Psoas muscle (tissue), 7 donors: ENCODE measurements at regions not wholly inside any gene's neighbourhood (a gene's known extent, or its start where the extent isn't known, plus 50 kb on each side); places are given as distances from the start of the nearest gene placed in this dataset.
A peak's percentile ranks its signal among the peaks of the same experiment; 100 is the strongest.

Experiments used
- ATAC-seq, 4 donors: fragments of 200-7000 bp; cut with Tn5 transposase; one replicate each; pipeline ENCODE4 v1.9.1; 2020; ENCODE audit warnings: moderate library complexity in 3 of 4, mild to moderate bottlenecking in 2 of 4
- DNase-seq, 2 donors: peaks; one replicate each; pipeline ENCODE4 v3.0.0-alpha.2; 2020
- H3K27ac ChIP-seq: fragments of 200-600 bp; one replicate; pipeline ENCODE4 v1.8.0; 2022
- H3K27me3 ChIP-seq, 3 donors: fragments of 200-600 bp in 1 of 3; one replicate each; pipeline versions ENCODE4 v1.6.1 to v1.8.0; 2013 to 2022; ENCODE audit warnings: low read length in 2 of 3, mild to moderate bottlenecking in 2 of 3, moderate library complexity in 1 of 3; ENCODE audit not compliant: insufficient read depth in 3 of 3
- H3K36me3 ChIP-seq, 2 donors: fragments of 200-600 bp in 1 of 2; one replicate each; pipeline versions ENCODE4 v1.6.1 to v1.8.0; 2013 to 2022; ENCODE audit warnings: low read depth in 1 of 2, mild to moderate bottlenecking in 1 of 2, moderate library complexity in 1 of 2; ENCODE audit not compliant: insufficient read depth in 1 of 2
- H3K4me1 ChIP-seq: fragments of 200-600 bp; one replicate; pipeline ENCODE4 v1.8.0; 2022
- H3K4me3 ChIP-seq: fragments of 200-600 bp; one replicate; pipeline ENCODE4 v1.8.0; 2022; ENCODE audit warnings: mild to moderate bottlenecking
- H3K9me3 ChIP-seq: fragments of 200-600 bp; one replicate; pipeline ENCODE4 v1.8.0; 2022
- WGBS, 3 donors: extraction: QIAGEN DNeasy Blood & Tissue Kit; methylation state at CpG; one replicate each; pipeline versions ENCODE4 v1.1.6 to v1.1.7; 2013; 5-methylcytosine and 5-hydroxymethylcytosine counted together
- intact Hi-C, 2 donors: fragments of 100-400 bp; cut with DNase I; formaldehyde crosslinking; loops; one replicate each; pipeline versions ENCODE4 v1.11.0 to v1.14.2; 2022
- TF ChIP-seq, protein P1 (sequence below): fragments of 200-600 bp; IDR thresholded peaks from one replicate; pipeline ENCODE4 v1.8.0; 2022; ENCODE audit warnings: antibody characterized with exemption
- donor health status: healthy with polysubstance abuse.
- donor health status: DM: no; HTN: no; CAD: no; lungs with moderate emphysema.
- donor health status: Bipolar disorder and iron deficiency.
- donor health status: healthy.
- donor health status: DM: yes; HTN: yes; CAD: no.
- donor health status: DM: no; HTN: no; CAD: no.
- donor health status: DM: yes; HTN: yes; CAD: no.

GRCh38 chrX:95325185-95325584, 1359.5 kb upstream of the DIAPH2 start:
- WGBS, 3 donors, result 35 to 63% (median 56%) methylated on average over 2 of the region's 2 CpGs
- Histone ChIP-seq H3K27me3 (no peaks in the 10 kb centered on the region), H3K36me3 (no peaks in the 10 kb centered on the region), H3K27ac (no peak overlapping the region), H3K4me3 (no peak overlapping the region), H3K4me1 (no peaks in the 10 kb centered on the region), H3K9me3 (no peaks in the 10 kb centered on the region)
- TF ChIP-seq, protein P1, sequence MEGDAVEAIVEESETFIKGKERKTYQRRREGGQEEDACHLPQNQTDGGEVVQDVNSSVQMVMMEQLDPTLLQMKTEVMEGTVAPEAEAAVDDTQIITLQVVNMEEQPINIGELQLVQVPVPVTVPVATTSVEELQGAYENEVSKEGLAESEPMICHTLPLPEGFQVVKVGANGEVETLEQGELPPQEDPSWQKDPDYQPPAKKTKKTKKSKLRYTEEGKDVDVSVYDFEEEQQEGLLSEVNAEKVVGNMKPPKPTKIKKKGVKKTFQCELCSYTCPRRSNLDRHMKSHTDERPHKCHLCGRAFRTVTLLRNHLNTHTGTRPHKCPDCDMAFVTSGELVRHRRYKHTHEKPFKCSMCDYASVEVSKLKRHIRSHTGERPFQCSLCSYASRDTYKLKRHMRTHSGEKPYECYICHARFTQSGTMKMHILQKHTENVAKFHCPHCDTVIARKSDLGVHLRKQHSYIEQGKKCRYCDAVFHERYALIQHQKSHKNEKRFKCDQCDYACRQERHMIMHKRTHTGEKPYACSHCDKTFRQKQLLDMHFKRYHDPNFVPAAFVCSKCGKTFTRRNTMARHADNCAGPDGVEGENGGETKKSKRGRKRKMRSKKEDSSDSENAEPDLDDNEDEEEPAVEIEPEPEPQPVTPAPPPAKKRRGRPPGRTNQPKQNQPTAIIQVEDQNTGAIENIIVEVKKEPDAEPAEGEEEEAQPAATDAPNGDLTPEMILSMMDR, result no peak
- DNase-seq (no peak), ATAC-seq (no peak)
- intact Hi-C loops, result no loop called here

DNA sequence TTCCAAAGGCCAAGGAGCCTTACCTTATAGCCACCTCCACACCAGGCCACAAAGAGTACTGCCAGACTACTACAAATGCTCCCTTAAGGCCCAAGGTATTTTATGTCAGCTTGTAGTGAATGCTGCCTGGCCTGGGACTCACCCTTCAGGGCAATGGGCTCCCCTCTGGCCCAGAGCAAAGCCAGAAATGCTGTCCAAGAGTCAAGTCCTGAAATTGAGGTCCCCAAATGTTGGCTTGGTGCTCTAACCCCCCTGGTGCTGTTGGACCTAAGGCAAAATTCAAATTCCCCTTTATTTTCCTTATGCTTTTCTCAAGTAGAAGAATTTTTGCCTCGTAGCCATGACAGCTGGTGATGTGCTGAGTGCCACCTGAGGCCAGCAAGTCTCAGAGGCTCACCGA, 1354.3 kb upstream of the DIAPH2 start:
- 59 to 73% (median 72%) methylated on average over 2 of the region's 2 CpGs for WGBS, 3 donors

GRCh38 chrX:95332530-95332929, 1352.1 kb upstream of the DIAPH2 start:
- DNase-seq, result no peak
- Histone ChIP-seq H3K27me3 (no peaks in the 10 kb centered on the region), H3K9me3 (no peaks in the 10 kb centered on the region), H3K36me3 (no peaks in the 10 kb centered on the region), H3K4me3 (no peak overlapping the region), H3K27ac (no peak overlapping the region), H3K4me1 (no peaks in the 10 kb centered on the region)
- TF ChIP-seq, protein P1, result no peak
- 20 to 40% (median 26%) methylated on average over 7 to 8 of the region's 8 CpGs for WGBS, 3 donors
- no peak for ATAC-seq
- intact Hi-C loops, result no loop called here

More for the DNA sequence above, 1354.3 kb upstream of the DIAPH2 start:
- DNase-seq (no peak), ATAC-seq (no peak)
- Histone ChIP-seq H3K36me3 (no peaks in the 10 kb centered on the region), H3K27me3 (no peaks in the 10 kb centered on the region), H3K4me3 (no peak overlapping the region), H3K9me3 (no peaks in the 10 kb centered on the region), H3K27ac (no peak overlapping the region), H3K4me1 (no peaks in the 10 kb centered on the region)
- intact Hi-C loops, result no loop called here
- TF ChIP-seq, protein P1, result no peak

- Histone ChIP-seq H3K4me1 (no peaks in the 10 kb centered on the region), H3K36me3 (no peaks in the 10 kb centered on the region), H3K27ac (no peak overlapping the region), H3K9me3 (no peaks in the 10 kb centered on the region), H3K4me3 (no peak overlapping the region), H3K27me3 (no peaks in the 10 kb centered on the region)
- ATAC-seq (no peak), DNase-seq (no peak)
- intact Hi-C loops, result no loop called here
- WGBS, 3 donors, result 34 to 41% (median 37%) methylated on average over 3 of the region's 3 CpGs
- TF ChIP-seq, protein P1, result peak; percentile 7
Observed at GRCh38 chrX:95346856-95347255, 1337.8 kb upstream of the DIAPH2 start.

GRCh38 chrX:95350774-95351488, 1333.7 kb upstream of the DIAPH2 start:
- no peak overlapping the region for H3K4me3 ChIP-seq
- ATAC-seq (no peak), DNase-seq (no peak)
- H3K27ac ChIP-seq, result no peak overlapping the region
- H3K27me3 ChIP-seq, result no peaks in the 10 kb centered on the region
- intact Hi-C loops, result no loop called here
- no peaks in the 10 kb centered on the region for H3K36me3 ChIP-seq
- no peaks in the 10 kb centered on the region for H3K4me1 ChIP-seq
- no peaks in the 10 kb centered on the region for H3K9me3 ChIP-seq
- TF ChIP-seq, protein P1, result no peak
- WGBS, 3 donors, result 42 to 47% (median 46%) methylated on average over 6 of the region's 6 CpGs
